HepG2 (cell line): ENCODE measurements at regions not wholly inside any gene's neighbourhood (a gene's known extent, or its start where the extent isn't known, plus 50 kb on each side); places are given as distances from the start of the nearest gene placed in this dataset.

Experiments
- ATAC-seq: fragments of 200-7000 bp; cut with Tn5 transposase; 3 replicates; pipeline ENCODE4 v1.9.1; 2020; ENCODE audit warnings: mild to moderate bottlenecking, moderate library complexity
- BruUV-seq: library from RNA; stranded (reverse); fragments of 400-500 nt; replicated peaks from 2 replicates; lab custom pipeline; 2021; lab: Mats Ljungman, UMichigan
- CTCF ChIA-PET: fragments of 300-600 bp; formaldehyde crosslinking; extraction: SDS; loops from one replicate; lab custom pipeline; 2021; ENCODE audit warnings: low total read pairs, inconsistent platforms, low intra/inter-chr PET ratio; lab: Yijun Ruan, JAX
- POLR2A ChIA-PET: fragments of 350-600 bp; sonication (Branson Sonifier 250); formaldehyde crosslinking; loops from one replicate; lab custom pipeline; 2020; ENCODE audit warnings: antibody characterized with exemption, inconsistent platforms; lab: Yijun Ruan, JAX
- DNase-seq: peaks from one replicate; pipeline ENCODE4 v3.0.0-alpha.2; 2015; ENCODE audit warnings: low spot score
- FAIRE-seq: peaks from 3 replicates; lab custom pipeline; 2011; peaks lifted over from hg19 to GRCh38; lab: Jason Lieb, UNC
- H2AFZ ChIP-seq: one replicate; pipeline ENCODE4 v1.6.1; 2011; ENCODE audit warnings: low read length, inconsistent platforms
- H3K27ac ChIP-seq: fragments of 300-600 bp; 3 replicates; pipeline ENCODE4 v1.8.0; 2011; ENCODE audit warnings: mixed run types, mild to moderate bottlenecking, mixed read lengths, low read length, inconsistent platforms; ENCODE audit not compliant: insufficient read depth; ENCODE audit errors: extremely low read length
- H3K27me3 ChIP-seq, 2 experiments: fragments of 200-600 bp in 1 of 2; 2 replicates in 1 of 2; 3 replicates in 1 of 2; pipeline versions ENCODE4 v1.6.0 to v1.8.0; 2011; ENCODE audit warnings: low read length in 2 of 2, mild to moderate bottlenecking in 2 of 2, moderate library complexity in 2 of 2, inconsistent platforms in 1 of 2; ENCODE audit not compliant: insufficient read depth in 2 of 2, control insufficient read depth in 1 of 2
- H3K36me3 ChIP-seq, 2 experiments: fragments of 200-600 bp in 1 of 2; replicated peaks in 1 of 2; 2 replicates in 1 of 2; 3 replicates in 1 of 2; pipeline versions ENCODE4 v1.5.1 to v1.8.0; 2011; ENCODE audit warnings: low read length in 2 of 2, inconsistent platforms in 1 of 2; ENCODE audit not compliant: insufficient read depth in 2 of 2, control insufficient read depth in 1 of 2
- H3K4me1 ChIP-seq: 2 replicates; pipeline ENCODE4 v1.5.1; 2012; ENCODE audit warnings: low read length, inconsistent platforms; ENCODE audit not compliant: insufficient read depth
- H3K4me2 ChIP-seq: 2 replicates; pipeline ENCODE4 v1.6.0; 2011; ENCODE audit warnings: low read depth, low read length, inconsistent platforms
- H3K4me3 ChIP-seq, 3 experiments: fragments of 200-600 bp in 1 of 3; sonication (generic), shearing (Covaris generic) in 1 of 3; replicated peaks in 1 of 3; 2 replicates each; pipeline ENCODE4 v1.5.1; 2011 to 2016; ENCODE audit warnings: low read length in 3 of 3, inconsistent platforms in 2 of 3, low read depth in 2 of 3, mild to moderate bottlenecking in 2 of 3, control low read depth in 1 of 3, mixed read lengths in 1 of 3; ENCODE audit not compliant: insufficient read depth in 1 of 3
- H3K79me2 ChIP-seq: one replicate; pipeline ENCODE4 v1.6.1; 2011; ENCODE audit warnings: low read length, inconsistent platforms; ENCODE audit not compliant: insufficient read depth
- H3K9ac ChIP-seq: 2 replicates; pipeline ENCODE4 v1.6.0; 2011; ENCODE audit warnings: mild to moderate bottlenecking, low read depth, low read length, inconsistent platforms; ENCODE audit not compliant: insufficient read depth
- H3K9me3 ChIP-seq: 2 replicates; pipeline ENCODE4 v1.5.1; 2012; ENCODE audit warnings: mild to moderate bottlenecking, low read length
- H4K20me1 ChIP-seq: 2 replicates; pipeline ENCODE4 v1.6.0; 2011; ENCODE audit warnings: inconsistent platforms, mild to moderate bottlenecking, low read length, moderate library complexity; ENCODE audit not compliant: insufficient read depth
- CCAR2 ChIP-seq: fragments of 200-400 bp; formaldehyde crosslinking; optimal IDR thresholded peaks from 2 replicates; pipeline ENCODE3; 2018; ENCODE audit warnings: low read depth, mild to moderate bottlenecking, low read length, moderate library complexity
- HNF4G ChIP-seq, 2 experiments: sonication (generic) in 1 of 2; formaldehyde crosslinking in 1 of 2; IDR thresholded peaks; 2 replicates each; pipeline versions ENCODE4 v1.4.0 to v1.6.1; 2011 to 2020; ENCODE audit warnings: borderline replicate concordance in 2 of 2, low read depth in 2 of 2, mild to moderate bottlenecking in 2 of 2, low read length in 1 of 2, missing genetic modification reagents in 1 of 2, moderate library complexity in 1 of 2
- SMAD9 ChIP-seq: sonication (generic); formaldehyde crosslinking; IDR thresholded peaks from 2 replicates; pipeline ENCODE4 v1.5.1; 2020; ENCODE audit warnings: mild to moderate bottlenecking, missing genetic modification reagents
- SNRNP70 ChIP-seq: fragments of 200-400 bp; formaldehyde crosslinking; IDR thresholded peaks from 2 replicates; pipeline ENCODE4 v1.6.1; 2017; ENCODE audit warnings: mild to moderate bottlenecking, low read depth, low read length, moderate library complexity
- TAF1 ChIP-seq: sonication (generic); formaldehyde crosslinking; IDR thresholded peaks from 2 replicates; pipeline ENCODE4 v1.4.0; 2020; ENCODE audit warnings: missing genetic modification reagents
- ZC3H13 ChIP-seq: sonication (generic); formaldehyde crosslinking; IDR thresholded peaks from 2 replicates; pipeline ENCODE4 v1.8.1; 2023; ENCODE audit warnings: mild to moderate bottlenecking, missing genetic modification reagents, moderate library complexity
- ZC3H4 ChIP-seq: sonication (generic); formaldehyde crosslinking; IDR thresholded peaks from 2 replicates; pipeline ENCODE4 v1.4.0; 2020; ENCODE audit warnings: missing genetic modification reagents, borderline replicate concordance
- ZNF816 ChIP-seq: sonication (generic); formaldehyde crosslinking; IDR thresholded peaks from 2 replicates; pipeline ENCODE4 v1.8.0; 2022; ENCODE audit warnings: missing genetic modification reagents, mild to moderate bottlenecking, borderline replicate concordance
- ZNF839 ChIP-seq: sonication (generic); formaldehyde crosslinking; IDR thresholded peaks from 2 replicates; pipeline ENCODE4 v1.4.0; 2020; ENCODE audit warnings: missing genetic modification reagents, mild to moderate bottlenecking, borderline replicate concordance
- WGBS: methylation state at CpG from one replicate; pipeline ENCODE4 v1.1.6; 2017; ENCODE audit warnings: low lambda C conversion rate; 5-methylcytosine and 5-hydroxymethylcytosine counted together
- in situ Hi-C: cut with HindIII; loops from 2 replicates; pipeline ENCODE4 v1.10.0; 2017; ENCODE audit warnings: low pct_unique_long_range_greater_than_20kb; ENCODE audit not compliant: extremely low pct_ligation_motif_present
- intact Hi-C: fragments of 100-400 bp; cut with micrococcal nuclease; formaldehyde crosslinking; loops from one replicate; pipeline ENCODE4 v1.10.0; 2022; ENCODE audit not compliant: unreplicated experiment
- TF ChIP-seq, protein P1 (sequence below): IDR thresholded peaks from 2 replicates; pipeline ENCODE4 v1.6.1; 2012; ENCODE audit warnings: low read depth, low read length, improper control_type of control experiment
- TF ChIP-seq, protein P2 (sequence below): sonication (generic); formaldehyde crosslinking; IDR thresholded peaks from 2 replicates; pipeline ENCODE4 v1.5.1; 2020; ENCODE audit warnings: missing genetic modification reagents, mild to moderate bottlenecking, borderline replicate concordance
- TF ChIP-seq, protein P3 (sequence below): sonication (generic); formaldehyde crosslinking; IDR thresholded peaks from 2 replicates; pipeline ENCODE4 v1.4.0; 2020; ENCODE audit warnings: missing genetic modification reagents, low read depth, mild to moderate bottlenecking, borderline replicate concordance
- TF ChIP-seq, protein P4 (sequence below): sonication (generic); formaldehyde crosslinking; IDR thresholded peaks from 2 replicates; pipeline ENCODE4 v1.4.0; 2020; ENCODE audit warnings: missing genetic modification reagents, borderline replicate concordance

DNA sequence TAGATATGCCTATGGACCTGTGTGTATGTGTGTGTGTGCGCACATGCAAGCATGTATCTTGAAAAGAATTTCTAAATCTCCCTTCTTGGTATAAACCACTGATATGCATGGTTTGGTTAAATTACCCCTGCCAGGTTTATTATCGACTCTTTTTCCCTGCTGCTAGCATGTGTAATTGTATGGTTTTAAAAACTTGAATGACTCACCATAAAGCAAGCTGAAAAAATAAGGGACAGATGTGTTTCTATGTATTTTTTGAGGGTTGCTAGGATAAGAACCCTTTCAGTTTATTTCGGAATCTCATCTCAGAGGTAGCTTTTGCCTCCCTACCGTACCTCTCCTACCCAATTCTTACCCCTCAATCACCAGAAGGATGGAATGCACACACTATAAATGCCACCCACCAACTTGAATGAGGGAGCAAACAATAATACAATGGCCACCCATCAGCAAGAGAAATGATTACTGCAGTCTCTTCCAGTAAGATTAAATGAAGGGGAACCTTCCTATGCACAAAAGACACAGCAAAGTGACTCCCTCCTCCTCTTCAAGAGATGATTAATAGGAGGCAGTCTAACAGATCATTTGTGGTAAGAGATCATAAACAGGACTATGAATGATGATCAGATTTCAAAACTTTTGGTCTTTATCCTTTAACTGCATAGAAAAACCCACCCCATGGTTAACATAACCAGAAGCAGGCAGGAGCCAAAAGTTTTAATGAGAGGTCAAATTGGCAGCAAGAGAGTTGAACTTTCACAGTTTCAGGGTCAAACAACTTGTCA, 357.2 kb downstream of the SATB2 start:
- Histone ChIP-seq H2AFZ (no peak overlapping the region), H3K36me3 (no peaks in the 10 kb centered on the region), H3K4me1 (no peaks in the 10 kb centered on the region), H3K27me3 (no peaks in the 10 kb centered on the region), H4K20me1 (no peaks in the 10 kb centered on the region)
- no peak for DNase-seq
- in situ Hi-C loops: no loop called here
- ATAC-seq: no peak
- TF ChIP-seq, protein P1, sequence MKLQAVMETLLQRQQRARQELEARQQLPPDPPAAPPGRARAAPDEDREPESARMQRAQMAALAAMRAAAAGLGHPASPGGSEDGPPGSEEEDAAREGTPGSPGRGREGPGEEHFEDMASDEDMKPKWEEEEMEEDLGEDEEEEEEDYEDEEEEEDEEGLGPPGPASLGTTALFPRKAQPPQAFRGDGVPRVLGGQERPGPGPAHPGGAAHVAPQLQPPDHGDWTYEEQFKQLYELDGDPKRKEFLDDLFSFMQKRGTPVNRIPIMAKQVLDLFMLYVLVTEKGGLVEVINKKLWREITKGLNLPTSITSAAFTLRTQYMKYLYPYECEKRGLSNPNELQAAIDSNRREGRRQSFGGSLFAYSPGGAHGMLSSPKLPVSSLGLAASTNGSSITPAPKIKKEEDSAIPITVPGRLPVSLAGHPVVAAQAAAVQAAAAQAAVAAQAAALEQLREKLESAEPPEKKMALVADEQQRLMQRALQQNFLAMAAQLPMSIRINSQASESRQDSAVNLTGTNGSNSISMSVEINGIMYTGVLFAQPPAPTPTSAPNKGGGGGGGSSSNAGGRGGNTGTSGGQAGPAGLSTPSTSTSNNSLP: no peak
- TF ChIP-seq HNF4G (IDR thresholded peaks at IDR 0.05; ENCODE audit: borderline replicate concordance, low read depth, low read length): no peak
- no peak for TF ChIP-seq HNF4G (CRISPR knock-in tag; IDR thresholded peaks at IDR 0.05; ENCODE audit: borderline replicate concordance, low read depth)
- TF ChIP-seq SNRNP70: no peak
- TF ChIP-seq ZNF839: no peak
- no peak for TF ChIP-seq ZC3H4 (CRISPR knock-in tag)
- no peak for TF ChIP-seq ZC3H13
- TF ChIP-seq, protein P2, sequence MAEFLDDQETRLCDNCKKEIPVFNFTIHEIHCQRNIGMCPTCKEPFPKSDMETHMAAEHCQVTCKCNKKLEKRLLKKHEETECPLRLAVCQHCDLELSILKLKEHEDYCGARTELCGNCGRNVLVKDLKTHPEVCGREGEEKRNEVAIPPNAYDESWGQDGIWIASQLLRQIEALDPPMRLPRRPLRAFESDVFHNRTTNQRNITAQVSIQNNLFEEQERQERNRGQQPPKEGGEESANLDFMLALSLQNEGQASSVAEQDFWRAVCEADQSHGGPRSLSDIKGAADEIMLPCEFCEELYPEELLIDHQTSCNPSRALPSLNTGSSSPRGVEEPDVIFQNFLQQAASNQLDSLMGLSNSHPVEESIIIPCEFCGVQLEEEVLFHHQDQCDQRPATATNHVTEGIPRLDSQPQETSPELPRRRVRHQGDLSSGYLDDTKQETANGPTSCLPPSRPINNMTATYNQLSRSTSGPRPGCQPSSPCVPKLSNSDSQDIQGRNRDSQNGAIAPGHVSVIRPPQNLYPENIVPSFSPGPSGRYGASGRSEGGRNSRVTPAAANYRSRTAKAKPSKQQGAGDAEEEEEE (CRISPR knock-in tag): no peak
- no peak for TF ChIP-seq ZNF816 (CRISPR knock-in tag)
- TF ChIP-seq, protein P3, sequence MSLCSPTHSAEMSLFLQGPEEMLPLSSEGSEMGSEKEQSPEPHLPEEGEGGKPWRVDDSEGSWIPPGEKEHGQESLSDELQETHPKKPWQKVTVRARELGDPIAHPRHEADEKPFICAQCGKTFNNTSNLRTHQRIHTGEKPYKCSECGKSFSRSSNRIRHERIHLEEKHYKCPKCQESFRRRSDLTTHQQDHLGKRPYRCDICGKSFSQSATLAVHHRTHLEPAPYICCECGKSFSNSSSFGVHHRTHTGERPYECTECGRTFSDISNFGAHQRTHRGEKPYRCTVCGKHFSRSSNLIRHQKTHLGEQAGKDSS (CRISPR knock-in tag): no peak
- TF ChIP-seq SMAD9 (CRISPR knock-in tag): no peak
- TF ChIP-seq CCAR2: no peak
- TF ChIP-seq, protein P4, sequence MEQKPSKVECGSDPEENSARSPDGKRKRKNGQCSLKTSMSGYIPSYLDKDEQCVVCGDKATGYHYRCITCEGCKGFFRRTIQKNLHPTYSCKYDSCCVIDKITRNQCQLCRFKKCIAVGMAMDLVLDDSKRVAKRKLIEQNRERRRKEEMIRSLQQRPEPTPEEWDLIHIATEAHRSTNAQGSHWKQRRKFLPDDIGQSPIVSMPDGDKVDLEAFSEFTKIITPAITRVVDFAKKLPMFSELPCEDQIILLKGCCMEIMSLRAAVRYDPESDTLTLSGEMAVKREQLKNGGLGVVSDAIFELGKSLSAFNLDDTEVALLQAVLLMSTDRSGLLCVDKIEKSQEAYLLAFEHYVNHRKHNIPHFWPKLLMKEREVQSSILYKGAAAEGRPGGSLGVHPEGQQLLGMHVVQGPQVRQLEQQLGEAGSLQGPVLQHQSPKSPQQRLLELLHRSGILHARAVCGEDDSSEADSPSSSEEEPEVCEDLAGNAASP (CRISPR knock-in tag): no peak
- no peak for TF ChIP-seq TAF1 (CRISPR knock-in tag)
- TF ChIP-seq, all 625 proteins: peak for 0
- no peak for FAIRE-seq
- 3% methylated on average over 4 of the region's 4 CpGs for WGBS
- no peak overlapping the region for H3K4me3 ChIP-seq
- intact Hi-C loops: no loop called here
- H3K79me2 ChIP-seq: no peaks in the 10 kb centered on the region
- ChIA-PET CTCF (no interaction called here), POLR2A (no interaction called here)
- no peak overlapping the region for H3K9ac ChIP-seq
- H3K4me2 ChIP-seq: no peak overlapping the region
- H3K9me3 ChIP-seq: no peaks in the 10 kb centered on the region
- no TSS peak for BruUV-seq
- H3K27ac ChIP-seq: no peak overlapping the region
